Testis (tissue), 2 donors: ENCODE measurements at regions not wholly inside any gene's neighbourhood (a gene's known extent, or its start where the extent isn't known, plus 50 kb on each side); places are given as distances from the start of the nearest gene placed in this dataset.

Experiments used
- POLR2A ChIP-seq: fragments of 450-650 bp; IDR thresholded peaks from one replicate; pipeline ENCODE4 v1.6.1; 2017; ENCODE audit warnings: antibody characterized with exemption, mild to moderate bottlenecking, moderate library complexity
- TF ChIP-seq, protein P1 (sequence below), 3 experiments: fragments of 450-650 bp in 2 of 3; fragments of 200-600 bp in 1 of 3; sonication (generic) in 1 of 3; IDR thresholded peaks; one replicate each; pipeline ENCODE4 v1.5.1; 2016 to 2019; ENCODE audit warnings: antibody characterized with exemption in 3 of 3, mild to moderate bottlenecking in 2 of 3, moderate library complexity in 1 of 3

DNA sequence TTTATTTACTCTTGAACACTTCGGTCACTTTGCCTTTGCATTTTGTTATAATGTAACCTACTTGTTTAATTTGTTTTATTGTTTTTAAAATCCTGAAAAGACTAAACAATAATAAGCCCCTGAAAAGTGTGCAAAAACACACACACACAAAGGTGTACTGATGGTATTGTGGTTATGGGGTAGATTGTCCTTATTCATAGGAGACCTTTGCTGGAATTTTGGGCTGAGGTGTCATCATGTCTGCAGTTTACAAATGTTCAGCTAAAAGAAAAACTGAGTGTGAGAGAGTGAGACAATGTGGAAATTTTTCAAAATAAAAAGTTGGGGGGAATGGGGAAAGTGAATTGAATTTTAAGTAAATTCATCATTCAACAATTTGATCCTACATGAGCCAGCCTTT is 174.9 kb downstream of the QDPR start:
- TF ChIP-seq POLR2A: no peak
- TF ChIP-seq, protein P1, sequence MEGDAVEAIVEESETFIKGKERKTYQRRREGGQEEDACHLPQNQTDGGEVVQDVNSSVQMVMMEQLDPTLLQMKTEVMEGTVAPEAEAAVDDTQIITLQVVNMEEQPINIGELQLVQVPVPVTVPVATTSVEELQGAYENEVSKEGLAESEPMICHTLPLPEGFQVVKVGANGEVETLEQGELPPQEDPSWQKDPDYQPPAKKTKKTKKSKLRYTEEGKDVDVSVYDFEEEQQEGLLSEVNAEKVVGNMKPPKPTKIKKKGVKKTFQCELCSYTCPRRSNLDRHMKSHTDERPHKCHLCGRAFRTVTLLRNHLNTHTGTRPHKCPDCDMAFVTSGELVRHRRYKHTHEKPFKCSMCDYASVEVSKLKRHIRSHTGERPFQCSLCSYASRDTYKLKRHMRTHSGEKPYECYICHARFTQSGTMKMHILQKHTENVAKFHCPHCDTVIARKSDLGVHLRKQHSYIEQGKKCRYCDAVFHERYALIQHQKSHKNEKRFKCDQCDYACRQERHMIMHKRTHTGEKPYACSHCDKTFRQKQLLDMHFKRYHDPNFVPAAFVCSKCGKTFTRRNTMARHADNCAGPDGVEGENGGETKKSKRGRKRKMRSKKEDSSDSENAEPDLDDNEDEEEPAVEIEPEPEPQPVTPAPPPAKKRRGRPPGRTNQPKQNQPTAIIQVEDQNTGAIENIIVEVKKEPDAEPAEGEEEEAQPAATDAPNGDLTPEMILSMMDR (IDR thresholded peaks at IDR 0.05): no peak
